ENCODE measurements at regions not wholly inside any gene's neighbourhood (a gene's known extent, or its start where the extent isn't known, plus 50 kb on each side); places are given as distances from the start of the nearest gene placed in this dataset.

GRCh38 chr6:121506761-121507754 lies 71.6 kb downstream of the GJA1 start:
- no peak overlapping the region for H3K4me2 ChIP-seq (ENCODE audit: control insufficient read depth, insufficient read depth)

More at GRCh38 chr6:121506761-121507754, 71.6 kb downstream of the GJA1 start:
- Histone ChIP-seq H3K9ac (ENCODE audit: control insufficient read depth, insufficient read depth, low read length) (no peak overlapping the region), H3K79me2 (ENCODE audit: control insufficient read depth, insufficient read depth, low read length) (no peaks in the 10 kb centered on the region), H3K4me3 (no peak overlapping the region), H3K9me3 (replicated peaks; ENCODE audit: control insufficient read depth, insufficient read depth, low read length) (no peaks in the 10 kb centered on the region), H3K4me1 (ENCODE audit: control insufficient read depth, insufficient read depth, low read length) (no peaks in the 10 kb centered on the region), H3K36me3 (ENCODE audit: control insufficient read depth in 2 of 2, insufficient read depth in 2 of 2, low read length in 1 of 2) (no peaks in the 10 kb centered on the region), H3K27me3 (replicated peaks in 1 of 2; ENCODE audit: control insufficient read depth in 2 of 2, insufficient read depth in 2 of 2, low read length in 1 of 2) (no peaks in the 10 kb centered on the region), H2AFZ (ENCODE audit: control insufficient read depth, low read depth, low read length) (no peak overlapping the region), H3K27ac (ENCODE audit: control insufficient read depth, insufficient read depth) (no peak overlapping the region), H4K20me1 (ENCODE audit: control insufficient read depth, insufficient read depth) (no peaks in the 10 kb centered on the region)
- intact Hi-C loops (cut with micrococcal nuclease; ENCODE audit: unreplicated experiment), result no loop called here
- in situ Hi-C loops (cut with MboI), result no loop called here
- FAIRE-seq (no peak), ATAC-seq (no peak), DNase-seq (ENCODE audit: low read depth, low spot score) (no peak)
- BruUV-seq (replicated peaks), result no TSS peak
- POLR2A ChIA-PET, result no interaction called here
- 36% methylated on average over 7 of the region's 7 CpGs for WGBS (ENCODE audit: insufficient coverage, insufficient replicate concordance, low lambda C conversion rate, missing lambda C conversion rate)
- RAD21 ChIA-PET (ENCODE audit: unreplicated experiment), result no interaction called here
- CTCF ChIA-PET, result interaction anchor here (0.6 kb wide), 1 partner anchor 1642 kb away, joined by 3 read pairs; no protein-coding TSS in a partner anchor
- SMC1A ChIA-PET (ENCODE audit: uncharacterized antibody, unreplicated experiment), result no interaction called here
- TF ChIP-seq, protein P1, sequence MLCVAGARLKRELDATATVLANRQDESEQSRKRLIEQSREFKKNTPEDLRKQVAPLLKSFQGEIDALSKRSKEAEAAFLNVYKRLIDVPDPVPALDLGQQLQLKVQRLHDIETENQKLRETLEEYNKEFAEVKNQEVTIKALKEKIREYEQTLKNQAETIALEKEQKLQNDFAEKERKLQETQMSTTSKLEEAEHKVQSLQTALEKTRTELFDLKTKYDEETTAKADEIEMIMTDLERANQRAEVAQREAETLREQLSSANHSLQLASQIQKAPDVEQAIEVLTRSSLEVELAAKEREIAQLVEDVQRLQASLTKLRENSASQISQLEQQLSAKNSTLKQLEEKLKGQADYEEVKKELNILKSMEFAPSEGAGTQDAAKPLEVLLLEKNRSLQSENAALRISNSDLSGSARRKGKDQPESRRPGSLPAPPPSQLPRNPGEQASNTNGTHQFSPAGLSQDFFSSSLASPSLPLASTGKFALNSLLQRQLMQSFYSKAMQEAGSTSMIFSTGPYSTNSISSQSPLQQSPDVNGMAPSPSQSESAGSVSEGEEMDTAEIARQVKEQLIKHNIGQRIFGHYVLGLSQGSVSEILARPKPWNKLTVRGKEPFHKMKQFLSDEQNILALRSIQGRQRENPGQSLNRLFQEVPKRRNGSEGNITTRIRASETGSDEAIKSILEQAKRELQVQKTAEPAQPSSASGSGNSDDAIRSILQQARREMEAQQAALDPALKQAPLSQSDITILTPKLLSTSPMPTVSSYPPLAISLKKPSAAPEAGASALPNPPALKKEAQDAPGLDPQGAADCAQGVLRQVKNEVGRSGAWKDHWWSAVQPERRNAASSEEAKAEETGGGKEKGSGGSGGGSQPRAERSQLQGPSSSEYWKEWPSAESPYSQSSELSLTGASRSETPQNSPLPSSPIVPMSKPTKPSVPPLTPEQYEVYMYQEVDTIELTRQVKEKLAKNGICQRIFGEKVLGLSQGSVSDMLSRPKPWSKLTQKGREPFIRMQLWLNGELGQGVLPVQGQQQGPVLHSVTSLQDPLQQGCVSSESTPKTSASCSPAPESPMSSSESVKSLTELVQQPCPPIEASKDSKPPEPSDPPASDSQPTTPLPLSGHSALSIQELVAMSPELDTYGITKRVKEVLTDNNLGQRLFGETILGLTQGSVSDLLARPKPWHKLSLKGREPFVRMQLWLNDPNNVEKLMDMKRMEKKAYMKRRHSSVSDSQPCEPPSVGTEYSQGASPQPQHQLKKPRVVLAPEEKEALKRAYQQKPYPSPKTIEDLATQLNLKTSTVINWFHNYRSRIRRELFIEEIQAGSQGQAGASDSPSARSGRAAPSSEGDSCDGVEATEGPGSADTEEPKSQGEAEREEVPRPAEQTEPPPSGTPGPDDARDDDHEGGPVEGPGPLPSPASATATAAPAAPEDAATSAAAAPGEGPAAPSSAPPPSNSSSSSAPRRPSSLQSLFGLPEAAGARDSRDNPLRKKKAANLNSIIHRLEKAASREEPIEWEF (IDR thresholded peaks at IDR 0.05; ENCODE audit: insufficient replicate concordance, low read depth, low read length), result no peak
- TF ChIP-seq, protein P2, sequence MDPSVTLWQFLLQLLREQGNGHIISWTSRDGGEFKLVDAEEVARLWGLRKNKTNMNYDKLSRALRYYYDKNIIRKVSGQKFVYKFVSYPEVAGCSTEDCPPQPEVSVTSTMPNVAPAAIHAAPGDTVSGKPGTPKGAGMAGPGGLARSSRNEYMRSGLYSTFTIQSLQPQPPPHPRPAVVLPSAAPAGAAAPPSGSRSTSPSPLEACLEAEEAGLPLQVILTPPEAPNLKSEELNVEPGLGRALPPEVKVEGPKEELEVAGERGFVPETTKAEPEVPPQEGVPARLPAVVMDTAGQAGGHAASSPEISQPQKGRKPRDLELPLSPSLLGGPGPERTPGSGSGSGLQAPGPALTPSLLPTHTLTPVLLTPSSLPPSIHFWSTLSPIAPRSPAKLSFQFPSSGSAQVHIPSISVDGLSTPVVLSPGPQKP (IDR thresholded peaks at IDR 0.05; ENCODE audit: low read depth, low read length), result no peak
- TF ChIP-seq, protein P3, sequence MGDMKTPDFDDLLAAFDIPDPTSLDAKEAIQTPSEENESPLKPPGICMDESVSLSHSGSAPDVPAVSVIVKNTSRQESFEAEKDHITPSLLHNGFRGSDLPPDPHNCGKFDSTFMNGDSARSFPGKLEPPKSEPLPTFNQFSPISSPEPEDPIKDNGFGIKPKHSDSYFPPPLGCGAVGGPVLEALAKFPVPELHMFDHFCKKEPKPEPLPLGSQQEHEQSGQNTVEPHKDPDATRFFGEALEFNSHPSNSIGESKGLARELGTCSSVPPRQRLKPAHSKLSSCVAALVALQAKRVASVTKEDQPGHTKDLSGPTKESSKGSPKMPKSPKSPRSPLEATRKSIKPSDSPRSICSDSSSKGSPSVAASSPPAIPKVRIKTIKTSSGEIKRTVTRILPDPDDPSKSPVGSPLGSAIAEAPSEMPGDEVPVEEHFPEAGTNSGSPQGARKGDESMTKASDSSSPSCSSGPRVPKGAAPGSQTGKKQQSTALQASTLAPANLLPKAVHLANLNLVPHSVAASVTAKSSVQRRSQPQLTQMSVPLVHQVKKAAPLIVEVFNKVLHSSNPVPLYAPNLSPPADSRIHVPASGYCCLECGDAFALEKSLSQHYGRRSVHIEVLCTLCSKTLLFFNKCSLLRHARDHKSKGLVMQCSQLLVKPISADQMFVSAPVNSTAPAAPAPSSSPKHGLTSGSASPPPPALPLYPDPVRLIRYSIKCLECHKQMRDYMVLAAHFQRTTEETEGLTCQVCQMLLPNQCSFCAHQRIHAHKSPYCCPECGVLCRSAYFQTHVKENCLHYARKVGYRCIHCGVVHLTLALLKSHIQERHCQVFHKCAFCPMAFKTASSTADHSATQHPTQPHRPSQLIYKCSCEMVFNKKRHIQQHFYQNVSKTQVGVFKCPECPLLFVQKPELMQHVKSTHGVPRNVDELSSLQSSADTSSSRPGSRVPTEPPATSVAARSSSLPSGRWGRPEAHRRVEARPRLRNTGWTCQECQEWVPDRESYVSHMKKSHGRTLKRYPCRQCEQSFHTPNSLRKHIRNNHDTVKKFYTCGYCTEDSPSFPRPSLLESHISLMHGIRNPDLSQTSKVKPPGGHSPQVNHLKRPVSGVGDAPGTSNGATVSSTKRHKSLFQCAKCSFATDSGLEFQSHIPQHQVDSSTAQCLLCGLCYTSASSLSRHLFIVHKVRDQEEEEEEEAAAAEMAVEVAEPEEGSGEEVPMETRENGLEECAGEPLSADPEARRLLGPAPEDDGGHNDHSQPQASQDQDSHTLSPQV (IDR thresholded peaks at IDR 0.05), result no peak
- no peak for TF ChIP-seq ZZZ3 (IDR thresholded peaks at IDR 0.05; ENCODE audit: control insufficient read depth, insufficient read length, low read depth)
- no peak for TF ChIP-seq MTA2 (IDR thresholded peaks at IDR 0.05; ENCODE audit: low read depth)

All from GM12878 (cell line).